Skeletal muscle satellite cell (primary cell): ENCODE measurements at regions not wholly inside any gene's neighbourhood (a gene's known extent, or its start where the extent isn't known, plus 50 kb on each side); places are given as distances from the start of the nearest gene placed in this dataset.

Source experiments
- H3K27me3 ChIP-seq: 2 replicates; pipeline ENCODE4 v1.7.0; 2013; ENCODE audit warnings: low read length; ENCODE audit not compliant: control insufficient read depth, insufficient read depth
- H3K36me3 ChIP-seq: 2 replicates; pipeline ENCODE4 v1.7.0; 2013; ENCODE audit warnings: mild to moderate bottlenecking, control low read depth, low read length; ENCODE audit not compliant: insufficient read depth
- H3K4me1 ChIP-seq: 2 replicates; pipeline ENCODE4 v1.7.0; 2013; ENCODE audit warnings: low read length; ENCODE audit not compliant: control insufficient read depth, insufficient read depth
- H3K4me2 ChIP-seq: 2 replicates; pipeline ENCODE4 v1.7.0; 2013; ENCODE audit warnings: mild to moderate bottlenecking, low read length
- H3K4me3 ChIP-seq: 2 replicates; pipeline ENCODE4 v1.7.0; 2013; ENCODE audit warnings: low read length
- H3K9ac ChIP-seq: 2 replicates; pipeline ENCODE4 v1.7.0; 2013; ENCODE audit warnings: mild to moderate bottlenecking, low read depth, low read length, moderate library complexity
- H3K9me3 ChIP-seq: replicated peaks from 2 replicates; pipeline ENCODE4 v1.7.0; 2013; ENCODE audit warnings: mild to moderate bottlenecking, control low read depth, low read length

GRCh38 chr14:38420048-38420447 is 164.2 kb upstream of the CLEC14A start:
- Histone ChIP-seq H3K4me2 (no peak overlapping the region), H3K4me1 (peaks cover 10% of the 10 kb centered on the region), H3K9me3 (no peaks in the 10 kb centered on the region), H3K36me3 (no peaks in the 10 kb centered on the region), H3K9ac (no peak overlapping the region), H3K27me3 (no peaks in the 10 kb centered on the region), H3K4me3 (no peak overlapping the region)

GRCh38 chr14:38419579-38419978 is 163.7 kb upstream of the CLEC14A start:
- Histone ChIP-seq H3K4me1 (peaks cover 10% of the 10 kb centered on the region), H3K9me3 (no peaks in the 10 kb centered on the region), H3K9ac (no peak overlapping the region), H3K36me3 (no peaks in the 10 kb centered on the region), H3K4me3 (no peak overlapping the region), H3K27me3 (no peaks in the 10 kb centered on the region), H3K4me2 (no peak overlapping the region)

- H3K4me3 ChIP-seq: no peak overlapping the region
- H3K36me3 ChIP-seq: no peaks in the 10 kb centered on the region
- H3K4me2 ChIP-seq: no peak overlapping the region
- no peaks in the 10 kb centered on the region for H3K27me3 ChIP-seq
- peaks cover 22% of the 10 kb centered on the region for H3K4me1 ChIP-seq
- H3K9ac ChIP-seq: no peak overlapping the region
- H3K9me3 ChIP-seq: no peaks in the 10 kb centered on the region
Observed at GRCh38 chr14:38412654-38413053, 156.8 kb upstream of the CLEC14A start.

- H3K4me3 ChIP-seq: no peak overlapping the region
- H3K27me3 ChIP-seq: no peaks in the 10 kb centered on the region
- H3K36me3 ChIP-seq: no peaks in the 10 kb centered on the region
- no peaks in the 10 kb centered on the region for H3K9me3 ChIP-seq
- H3K4me2 ChIP-seq: no peak overlapping the region
- H3K9ac ChIP-seq: no peak overlapping the region
- H3K4me1 ChIP-seq: peaks cover 41% of the 10 kb centered on the region
Observed at GRCh38 chr14:38410442-38410841, 154.5 kb upstream of the CLEC14A start.

- H3K27me3 ChIP-seq: no peaks in the 10 kb centered on the region
- H3K36me3 ChIP-seq: no peaks in the 10 kb centered on the region
- peak overlapping the region; percentile 9 for H3K4me2 ChIP-seq
Observed at GRCh38 chr14:38409071-38409705, 153.3 kb upstream of the CLEC14A start.

GRCh38 chr14:38405851-38406635 is 150.2 kb upstream of the CLEC14A start:
- Histone ChIP-seq H3K27me3 (no peaks in the 10 kb centered on the region), H3K9ac (peak overlapping the region; percentile 70), H3K4me2 (peak overlapping the region; percentile 62), H3K36me3 (no peaks in the 10 kb centered on the region), H3K9me3 (no peaks in the 10 kb centered on the region), H3K4me1 (peaks cover 80% of the 10 kb centered on the region), H3K4me3 (peak overlapping the region; percentile 21)

More at GRCh38 chr14:38409071-38409705, 153.3 kb upstream of the CLEC14A start:
- H3K4me1 ChIP-seq: peaks cover 54% of the 10 kb centered on the region
- peak overlapping the region; percentile 16 for H3K9ac ChIP-seq
- H3K9me3 ChIP-seq: no peaks in the 10 kb centered on the region
- no peak overlapping the region for H3K4me3 ChIP-seq

GRCh38 chr14:38404616-38405015 is 148.7 kb upstream of the CLEC14A start:
- Histone ChIP-seq H3K9me3 (no peaks in the 10 kb centered on the region), H3K4me2 (peak overlapping the region; percentile 62), H3K4me1 (peaks cover 76% of the 10 kb centered on the region), H3K4me3 (peak overlapping the region; percentile 2), H3K27me3 (no peaks in the 10 kb centered on the region), H3K9ac (peak overlapping the region; percentile 70), H3K36me3 (no peaks in the 10 kb centered on the region)

- peak overlapping the region; percentile 70 for H3K9ac ChIP-seq
- peak overlapping the region; percentile 62 for H3K4me2 ChIP-seq
Observed at GRCh38 chr14:38404100-38404541, 148.2 kb upstream of the CLEC14A start.

GRCh38 chr14:38400751-38401150 is 144.9 kb upstream of the CLEC14A start:
- peaks cover 42% of the 10 kb centered on the region for H3K4me1 ChIP-seq
- no peak overlapping the region for H3K4me3 ChIP-seq
- no peaks in the 10 kb centered on the region for H3K9me3 ChIP-seq
- no peaks in the 10 kb centered on the region for H3K27me3 ChIP-seq
- no peaks in the 10 kb centered on the region for H3K36me3 ChIP-seq
- no peak overlapping the region for H3K9ac ChIP-seq
- no peak overlapping the region for H3K4me2 ChIP-seq

More at GRCh38 chr14:38404100-38404541, 148.2 kb upstream of the CLEC14A start:
- Histone ChIP-seq H3K36me3 (no peaks in the 10 kb centered on the region), H3K4me3 (peak overlapping the region; percentile 2), H3K4me1 (peaks cover 72% of the 10 kb centered on the region), H3K27me3 (no peaks in the 10 kb centered on the region), H3K9me3 (no peaks in the 10 kb centered on the region)

- H3K4me3 ChIP-seq: no peak overlapping the region
- no peaks in the 10 kb centered on the region for H3K36me3 ChIP-seq
- no peak overlapping the region for H3K4me2 ChIP-seq
- no peak overlapping the region for H3K9ac ChIP-seq
- no peaks in the 10 kb centered on the region for H3K9me3 ChIP-seq
- no peaks in the 10 kb centered on the region for H3K27me3 ChIP-seq
- H3K4me1 ChIP-seq: peaks cover 31% of the 10 kb centered on the region
Observed at GRCh38 chr14:38399652-38400051, 143.8 kb upstream of the CLEC14A start.

GRCh38 chr14:38394767-38395166 is 138.9 kb upstream of the CLEC14A start:
- Histone ChIP-seq H3K36me3 (no peaks in the 10 kb centered on the region), H3K4me3 (no peak overlapping the region), H3K4me2 (no peak overlapping the region), H3K9me3 (no peaks in the 10 kb centered on the region), H3K9ac (no peak overlapping the region), H3K27me3 (no peaks in the 10 kb centered on the region), H3K4me1 (peaks cover 12% of the 10 kb centered on the region)
